ENCODE measurements at regions not wholly inside any gene's neighbourhood (a gene's known extent, or its start where the extent isn't known, plus 50 kb on each side); places are given as distances from the start of the nearest gene placed in this dataset.

GRCh38 chr15:24899367-24899766 lies 55.4 kb upstream of the SNRPN start:
- Mint-ChIP-seq H3K4me3 (no peak overlapping the region), H3K4me1 (no peaks in the 10 kb centered on the region), H3K27ac (no peak overlapping the region), H3K27me3 (no peaks in the 10 kb centered on the region), H3K9me3 (peaks cover 18% of the 10 kb centered on the region), H3K36me3 (ENCODE audit: low read depth) (no peaks in the 10 kb centered on the region)
- POLR2A ChIA-PET: no interaction called here
- ATAC-seq (ENCODE audit: low read depth): no peak
- no peak for DNase-seq
- no peak for TF ChIP-seq CTCF (IDR thresholded peaks at IDR 0.05)
- CTCF ChIA-PET: no interaction called here
- intact Hi-C loops (cut with micrococcal nuclease): no loop called here

- ATAC-seq (ENCODE audit: low read depth) (no peak), DNase-seq (no peak)
- Mint-ChIP-seq H3K27ac (no peak overlapping the region), H3K9me3 (peaks cover 15% of the 10 kb centered on the region), H3K4me3 (no peak overlapping the region), H3K4me1 (no peaks in the 10 kb centered on the region), H3K27me3 (no peaks in the 10 kb centered on the region), H3K36me3 (ENCODE audit: low read depth) (no peaks in the 10 kb centered on the region)
- intact Hi-C loops (cut with micrococcal nuclease): no loop called here
- no peak for TF ChIP-seq CTCF (IDR thresholded peaks at IDR 0.05)
- CTCF ChIA-PET: no interaction called here
- POLR2A ChIA-PET: no interaction called here
Observed at GRCh38 chr15:24899795-24900194, 55.0 kb upstream of the SNRPN start.

GRCh38 chr15:24901409-24901808 lies 53.4 kb upstream of the SNRPN start:
- no peak for TF ChIP-seq CTCF (IDR thresholded peaks at IDR 0.05)
- H3K27ac Mint-ChIP-seq: no peak overlapping the region
- POLR2A ChIA-PET: no interaction called here

More at GRCh38 chr15:24901409-24901808, 53.4 kb upstream of the SNRPN start:
- Mint-ChIP-seq H3K36me3 (ENCODE audit: low read depth) (no peaks in the 10 kb centered on the region), H3K27me3 (no peaks in the 10 kb centered on the region), H3K9me3 (peaks cover 16% of the 10 kb centered on the region), H3K4me1 (no peaks in the 10 kb centered on the region), H3K4me3 (no peak overlapping the region)
- ATAC-seq (ENCODE audit: low read depth) (no peak), DNase-seq (no peak)
- intact Hi-C loops (cut with micrococcal nuclease): no loop called here
- CTCF ChIA-PET: no interaction called here
